Omental fat pad (tissue), 3 donors: ENCODE measurements at regions not wholly inside any gene's neighbourhood (a gene's known extent, or its start where the extent isn't known, plus 50 kb on each side); places are given as distances from the start of the nearest gene placed in this dataset.

ENCODE experiments used
- ATAC-seq: fragments of 150-250 bp; one replicate; pipeline ENCODE4 v1.9.1; 2016; ENCODE audit warnings: mild to moderate bottlenecking, moderate library complexity; ENCODE audit not compliant: low FRiP score
- DNase-seq: peaks from one replicate; pipeline ENCODE4 v3.0.0-alpha.2; 2019; ENCODE audit warnings: low spot score
- TF ChIP-seq, protein P1 (sequence below), 3 donors: fragments of 450-650 bp; IDR thresholded peaks; one replicate each; pipeline ENCODE4 v1.5.1; 2016 to 2017; ENCODE audit warnings: antibody characterized with exemption in 3 of 3, mild to moderate bottlenecking in 3 of 3, moderate library complexity in 2 of 3

DNA sequence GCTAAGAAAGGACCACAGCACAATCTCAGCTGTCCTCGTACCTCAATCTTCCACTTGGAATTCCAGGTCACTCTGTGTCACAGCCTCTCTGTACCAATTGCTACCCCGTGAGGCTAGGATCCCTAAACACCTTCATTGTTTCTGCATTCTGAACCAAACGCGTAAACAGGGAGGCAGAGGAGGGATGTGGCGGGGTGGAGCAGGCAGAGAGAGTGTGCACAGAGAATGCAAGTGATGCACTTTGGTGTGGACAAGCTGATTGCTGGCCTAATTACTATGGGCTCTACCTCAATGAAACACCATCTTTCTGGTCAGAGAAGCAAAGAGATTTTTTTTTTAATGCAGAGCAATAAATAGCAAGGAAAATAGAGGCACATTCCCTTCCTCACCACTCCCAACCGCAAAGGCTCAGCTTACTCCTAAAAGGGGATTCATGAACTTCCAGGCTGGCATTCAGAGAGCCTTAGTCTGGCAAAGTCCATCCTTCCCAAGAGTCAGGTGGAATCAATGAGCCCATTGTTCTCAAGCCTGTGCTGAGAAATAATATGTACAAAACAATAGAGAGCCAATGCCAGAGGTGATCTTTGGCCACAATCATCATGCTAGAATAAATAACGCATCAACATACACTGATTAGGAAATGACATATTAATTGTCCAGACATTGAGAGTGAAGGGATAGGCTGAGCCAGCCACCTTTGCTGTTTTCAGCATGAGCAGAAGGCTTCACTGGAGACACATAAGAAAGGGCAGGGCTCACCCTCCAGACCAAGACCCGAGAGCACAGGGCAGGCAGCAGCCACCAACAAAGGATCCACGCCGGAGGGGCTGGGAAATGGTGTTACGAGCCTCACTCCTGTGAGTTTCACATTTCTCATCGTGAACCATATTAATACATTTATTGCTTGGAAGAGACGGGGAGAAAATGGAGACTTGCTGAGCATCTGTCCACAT is 278.8 kb downstream of the ENC1 start:
- ATAC-seq: no peak
- TF ChIP-seq, protein P1, sequence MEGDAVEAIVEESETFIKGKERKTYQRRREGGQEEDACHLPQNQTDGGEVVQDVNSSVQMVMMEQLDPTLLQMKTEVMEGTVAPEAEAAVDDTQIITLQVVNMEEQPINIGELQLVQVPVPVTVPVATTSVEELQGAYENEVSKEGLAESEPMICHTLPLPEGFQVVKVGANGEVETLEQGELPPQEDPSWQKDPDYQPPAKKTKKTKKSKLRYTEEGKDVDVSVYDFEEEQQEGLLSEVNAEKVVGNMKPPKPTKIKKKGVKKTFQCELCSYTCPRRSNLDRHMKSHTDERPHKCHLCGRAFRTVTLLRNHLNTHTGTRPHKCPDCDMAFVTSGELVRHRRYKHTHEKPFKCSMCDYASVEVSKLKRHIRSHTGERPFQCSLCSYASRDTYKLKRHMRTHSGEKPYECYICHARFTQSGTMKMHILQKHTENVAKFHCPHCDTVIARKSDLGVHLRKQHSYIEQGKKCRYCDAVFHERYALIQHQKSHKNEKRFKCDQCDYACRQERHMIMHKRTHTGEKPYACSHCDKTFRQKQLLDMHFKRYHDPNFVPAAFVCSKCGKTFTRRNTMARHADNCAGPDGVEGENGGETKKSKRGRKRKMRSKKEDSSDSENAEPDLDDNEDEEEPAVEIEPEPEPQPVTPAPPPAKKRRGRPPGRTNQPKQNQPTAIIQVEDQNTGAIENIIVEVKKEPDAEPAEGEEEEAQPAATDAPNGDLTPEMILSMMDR (IDR thresholded peaks at IDR 0.05): no peak
- DNase-seq: no peak

DNA sequence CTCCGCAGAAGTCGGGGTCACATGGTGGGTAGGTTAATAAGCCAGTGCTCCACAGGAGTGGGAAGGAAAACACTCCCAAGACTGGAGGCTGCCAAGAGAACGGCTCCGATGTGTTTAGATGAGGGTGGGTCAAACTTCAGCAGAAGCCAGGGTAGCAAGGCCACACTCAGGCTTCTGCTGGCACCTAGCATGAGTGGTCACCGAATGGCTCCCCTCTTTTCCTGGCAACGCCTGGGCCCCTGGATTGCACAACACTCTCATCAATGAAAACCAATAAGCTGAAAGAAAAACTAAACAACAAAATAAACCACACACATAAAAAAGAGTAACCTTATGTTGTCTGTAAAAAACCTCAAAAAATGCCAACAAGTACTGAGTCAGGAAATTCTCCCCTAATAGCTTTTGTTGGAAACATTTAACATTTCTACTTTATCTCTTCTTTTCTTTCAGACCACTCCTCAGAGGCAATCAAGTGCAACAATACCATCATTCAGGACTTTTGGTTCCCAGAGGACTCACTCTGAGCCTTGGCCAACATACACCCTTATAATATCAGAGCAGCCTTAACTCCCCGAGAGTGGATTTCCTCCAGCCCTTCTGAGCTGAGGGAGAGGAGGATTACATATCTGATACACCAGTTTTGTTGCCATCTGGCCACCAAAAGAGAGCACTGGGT is 279.9 kb downstream of the ENC1 start:
- DNase-seq: no peak
- ATAC-seq: no peak
- TF ChIP-seq, protein P1 (IDR thresholded peaks at IDR 0.05): no peak

DNA sequence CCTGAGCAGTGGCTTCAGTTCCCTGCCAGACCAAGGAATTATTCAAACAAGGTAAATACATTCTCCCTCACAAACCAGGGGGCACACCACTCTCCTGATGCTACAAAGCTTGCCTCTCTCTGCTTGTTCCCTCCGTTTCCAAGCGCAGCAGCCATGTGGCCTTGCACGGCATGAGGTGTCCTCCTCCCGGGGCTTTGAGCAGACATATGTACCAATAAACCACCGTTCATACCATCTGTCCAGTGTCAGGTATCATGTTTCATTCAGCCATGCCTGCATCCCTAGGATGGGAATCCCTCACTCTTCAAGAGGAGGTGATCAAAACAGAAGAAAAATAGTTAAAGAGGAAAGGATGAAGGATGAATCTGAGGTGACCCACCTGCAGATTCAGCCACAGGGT is 282.7 kb downstream of the ENC1 start:
- no peak for DNase-seq
- TF ChIP-seq, protein P1 (IDR thresholded peaks at IDR 0.05): no peak
- ATAC-seq: no peak

DNA sequence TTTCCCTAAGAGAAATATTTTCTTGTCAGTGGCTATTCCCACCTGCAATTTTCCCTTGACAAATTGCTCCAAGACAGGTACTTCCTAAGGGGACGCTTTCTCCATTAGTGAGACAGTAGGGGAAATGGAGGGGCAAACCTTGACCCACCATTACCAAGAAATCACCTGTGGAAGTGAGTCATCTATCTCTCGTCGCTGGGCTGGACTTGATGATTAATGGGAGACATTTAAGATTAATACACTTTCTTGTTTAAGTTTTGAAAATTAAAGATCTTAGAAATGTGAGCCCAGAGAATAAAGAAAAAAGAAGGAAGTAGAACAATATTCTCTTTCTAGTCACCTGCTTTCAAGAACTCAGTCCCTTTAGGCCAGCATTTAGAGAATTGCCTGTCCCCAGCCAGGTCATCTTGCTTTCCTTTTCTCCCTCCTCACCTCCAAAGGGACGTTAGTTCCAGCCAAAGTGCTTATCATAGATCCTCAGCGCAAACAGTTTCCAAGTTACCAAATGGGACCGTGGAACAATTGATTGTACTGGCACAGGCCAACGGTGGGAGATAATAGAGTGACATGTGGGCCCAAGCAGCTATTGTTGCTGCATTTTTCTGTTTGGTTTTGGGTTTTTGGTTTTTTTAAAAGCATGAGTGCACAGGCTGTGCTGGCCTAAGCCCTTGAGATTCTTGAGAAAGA is 284.4 kb downstream of the ENC1 start:
- DNase-seq (no peak), ATAC-seq (no peak)
- TF ChIP-seq, protein P1 (IDR thresholded peaks at IDR 0.05): no peak

DNA sequence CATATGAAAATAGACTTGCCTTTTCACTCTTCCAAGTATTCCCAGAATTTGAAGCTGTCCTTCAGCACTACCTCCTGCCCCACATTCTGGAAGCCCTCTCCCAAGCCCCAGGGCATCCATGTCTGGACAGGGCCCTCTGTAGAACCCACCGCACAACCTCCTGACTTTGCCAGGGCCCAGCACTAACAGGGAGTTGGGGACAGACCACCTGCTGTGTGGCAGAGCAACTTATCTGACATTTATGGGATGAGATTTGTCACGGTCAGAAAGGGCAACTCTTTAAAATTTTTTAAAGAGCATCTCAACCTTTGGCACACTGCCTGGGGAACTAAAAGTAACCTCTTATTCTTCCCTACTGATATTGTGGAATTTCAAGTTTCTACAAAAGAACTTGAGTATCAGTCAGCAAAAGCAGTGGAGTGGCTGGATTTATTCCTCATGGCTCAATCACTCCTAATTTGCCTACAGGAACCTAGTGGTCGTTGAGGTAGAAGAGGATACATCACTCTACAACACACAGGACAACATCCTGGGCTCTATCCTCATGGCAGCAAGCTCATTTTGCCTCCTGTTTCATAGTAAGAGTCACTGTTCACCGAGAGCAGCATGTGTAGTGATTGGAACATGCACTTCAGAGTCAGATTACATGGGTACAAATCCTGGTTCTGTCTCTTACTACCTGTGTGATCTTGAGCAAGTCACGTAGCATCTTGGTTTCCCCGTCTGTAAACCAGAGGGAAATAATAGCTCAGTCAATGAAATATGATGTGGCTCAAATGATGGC is 285.3 kb downstream of the ENC1 start:
- DNase-seq (no peak), ATAC-seq (no peak)
- TF ChIP-seq, protein P1 (IDR thresholded peaks at IDR 0.05): no peak

DNA sequence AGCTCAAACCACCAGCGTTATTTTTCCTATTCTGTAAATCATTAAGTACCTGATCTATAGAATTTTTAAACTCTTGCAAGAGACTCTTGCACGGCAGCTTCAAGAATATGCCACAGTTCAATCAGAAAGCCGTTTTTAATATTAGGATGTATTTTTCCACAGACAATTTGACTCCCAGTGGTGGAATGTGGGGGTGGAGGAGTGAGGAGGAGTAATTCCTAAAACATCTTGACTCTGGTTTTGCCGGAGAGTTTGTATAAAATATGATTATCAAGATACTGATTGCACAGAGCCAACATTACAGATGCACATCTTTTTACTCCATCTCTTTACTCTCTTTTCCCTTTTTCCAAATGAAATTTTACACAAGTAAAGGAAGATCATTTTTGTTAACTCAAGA is 288.3 kb downstream of the ENC1 start:
- TF ChIP-seq, protein P1 (IDR thresholded peaks at IDR 0.05): no peak
- DNase-seq (no peak), ATAC-seq (no peak)
